SK-N-SH (cell line): ENCODE measurements at regions not wholly inside any gene's neighbourhood (a gene's known extent, or its start where the extent isn't known, plus 50 kb on each side); places are given as distances from the start of the nearest gene placed in this dataset.
"Not testable (repeated sequence)": the region's sequence is repeated elsewhere in the genome, so short reads cannot be mapped to it uniquely, and the experiment has no call there.

Source experiments
- CTCF ChIA-PET: fragments of 300-600, 350-600 bp; formaldehyde crosslinking; extraction: SDS; loops from one replicate; lab custom pipeline; 2021; lab: Yijun Ruan, JAX
- POLR2A ChIA-PET: fragments of 350-600 bp; sonication (Branson Sonifier 250); formaldehyde crosslinking; extraction: SDS; loops from one replicate; lab custom pipeline; 2020; ENCODE audit warnings: antibody characterized with exemption, inconsistent platforms; lab: Yijun Ruan, JAX
- DNase-seq: peaks from one replicate; pipeline ENCODE4 v3.0.0; 2012
- H2AFZ ChIP-seq: fragments of 200-600 bp; sonication (generic); 2 replicates; pipeline ENCODE4 v1.8.1; 2016; ENCODE audit warnings: antibody characterized with exemption, mild to moderate bottlenecking, low read depth
- H3F3A ChIP-seq: fragments of 200-600 bp; sonication (generic); replicated peaks from 2 replicates; pipeline ENCODE3; 2016; ENCODE audit warnings: antibody characterized with exemption, mild to moderate bottlenecking; ENCODE audit not compliant: insufficient read depth
- H3K27ac ChIP-seq, 2 experiments: fragments of 200-500 bp in 1 of 2; fragments of 200-600 bp in 1 of 2; sonication (Bioruptor generic) in 1 of 2; sonication (generic), shearing (Covaris generic) in 1 of 2; 2 replicates each; pipeline versions ENCODE4 v1.5.1 to v1.6.1; 2014 to 2016; ENCODE audit warnings: low read depth in 2 of 2, inconsistent platforms in 1 of 2, low read length in 1 of 2, mild to moderate bottlenecking in 1 of 2, mixed read lengths in 1 of 2
- H3K27me3 ChIP-seq: fragments of 200-600 bp; sonication (generic), shearing (Covaris generic); 2 replicates; pipeline ENCODE4 v1.6.1; 2016; ENCODE audit warnings: mixed run types; ENCODE audit not compliant: insufficient read depth
- H3K36me3 ChIP-seq, 2 experiments: fragments of 200-500 bp in 1 of 2; fragments of 200-600 bp in 1 of 2; sonication (Bioruptor generic) in 1 of 2; sonication (generic) in 1 of 2; replicated peaks in 1 of 2; 2 replicates each; pipeline versions ENCODE3 to v1.5.1; 2014 to 2016; ENCODE audit warnings: low read length in 1 of 2, mild to moderate bottlenecking in 1 of 2; ENCODE audit not compliant: insufficient read depth in 2 of 2, control insufficient read depth in 1 of 2
- H3K4me1 ChIP-seq, 2 experiments: fragments of 200-500 bp in 1 of 2; fragments of 200-600 bp in 1 of 2; sonication (Bioruptor generic) in 1 of 2; sonication (generic), shearing (Covaris generic) in 1 of 2; 2 replicates each; pipeline versions ENCODE4 v1.5.1 to v1.6.1; 2014 to 2016; ENCODE audit warnings: low read depth in 1 of 2, low read length in 1 of 2, mixed run types in 1 of 2; ENCODE audit not compliant: insufficient read depth in 2 of 2, control insufficient read depth in 1 of 2
- H3K4me2 ChIP-seq: fragments of 200-600 bp; sonication (generic), shearing (Covaris generic); 2 replicates; pipeline ENCODE4 v1.6.1; 2017; ENCODE audit warnings: mixed run types
- H3K4me3 ChIP-seq, 2 experiments: fragments of 200-500 bp in 1 of 2; fragments of 200-600 bp in 1 of 2; sonication (Bioruptor generic) in 1 of 2; sonication (generic), shearing (Covaris generic) in 1 of 2; 2 replicates each; pipeline versions ENCODE4 v1.5.1 to v1.8.1; 2014 to 2016; ENCODE audit warnings: low read depth in 2 of 2, inconsistent platforms in 1 of 2, low read length in 1 of 2, mild to moderate bottlenecking in 1 of 2, mixed read lengths in 1 of 2, moderate library complexity in 1 of 2
- H3K79me2 ChIP-seq: fragments of 200-600 bp; sonication (generic); 2 replicates; pipeline ENCODE4 v1.8.1; 2017; ENCODE audit warnings: mild to moderate bottlenecking; ENCODE audit not compliant: insufficient read depth
- H3K9ac ChIP-seq: fragments of 200-600 bp; sonication (generic); 2 replicates; pipeline ENCODE4 v1.6.1; 2017; ENCODE audit warnings: mixed run types
- H3K9me2 ChIP-seq: fragments of 200-600 bp; sonication (generic); 2 replicates; pipeline ENCODE4 v1.6.1; 2017; ENCODE audit warnings: mixed run types
- H3K9me3 ChIP-seq: fragments of 200-600 bp; sonication (generic); 2 replicates; pipeline ENCODE4 v1.6.1; 2017; ENCODE audit warnings: mixed run types, mild to moderate bottlenecking, moderate library complexity
- H4K20me1 ChIP-seq: fragments of 200-600 bp; sonication (generic); 2 replicates; pipeline ENCODE4 v1.6.1; 2017; ENCODE audit warnings: mild to moderate bottlenecking, mixed run types; ENCODE audit not compliant: insufficient read depth
- EP300 ChIP-seq, 2 experiments: IDR thresholded peaks; 2 replicates each; pipeline versions ENCODE4 v1.4.0 to v1.6.1; 2012; ENCODE audit warnings: borderline replicate concordance in 1 of 2, low read depth in 1 of 2, low read length in 1 of 2
- FOSL2 ChIP-seq: IDR thresholded peaks from 2 replicates; pipeline ENCODE4 v1.4.0; 2012; ENCODE audit warnings: low read depth, mild to moderate bottlenecking, moderate library complexity, borderline replicate concordance
- GATA2 ChIP-seq: sonication (generic); formaldehyde crosslinking; IDR thresholded peaks from 2 replicates; pipeline ENCODE4 v1.5.0; 2020; ENCODE audit warnings: mild to moderate bottlenecking, missing genetic modification reagents
- JUND ChIP-seq: IDR thresholded peaks from 2 replicates; pipeline ENCODE4 v1.4.0; 2012
- NRF1 ChIP-seq: IDR thresholded peaks from 2 replicates; pipeline ENCODE4 v1.6.1; 2012; ENCODE audit warnings: low read depth, mild to moderate bottlenecking, low read length
- RCOR1 ChIP-seq: fragments of 150-350 bp; IDR thresholded peaks from 2 replicates; pipeline ENCODE4 v1.6.1; 2017; ENCODE audit warnings: antibody characterized with exemption, low read length
- RXRA ChIP-seq: IDR thresholded peaks from 2 replicates; pipeline ENCODE4 v1.4.0; 2012; ENCODE audit warnings: low read depth, mild to moderate bottlenecking, borderline replicate concordance
- SMC3 ChIP-seq: IDR thresholded peaks from 2 replicates; pipeline ENCODE4 v1.6.1; 2012; ENCODE audit warnings: low read depth, low read length, improper control_type of control experiment
- TAF1 ChIP-seq: IDR thresholded peaks from 2 replicates; pipeline ENCODE4 v1.6.1; 2012; ENCODE audit warnings: low read depth, mild to moderate bottlenecking, low read length, moderate library complexity, borderline replicate concordance
- TCF12 ChIP-seq: IDR thresholded peaks from 2 replicates; pipeline ENCODE4 v1.4.0; 2012
- WGBS: methylation state at CpG from one replicate; pipeline ENCODE4 v1.1.6; 2017; ENCODE audit warnings: low lambda C conversion rate; 5-methylcytosine and 5-hydroxymethylcytosine counted together
- TF ChIP-seq, protein P1 (sequence below): IDR thresholded peaks from 2 replicates; pipeline ENCODE4 v1.4.0; 2012; ENCODE audit warnings: low read depth
- TF ChIP-seq, protein P2 (sequence below): IDR thresholded peaks from 2 replicates; pipeline ENCODE4 v1.6.1; 2012; ENCODE audit warnings: mild to moderate bottlenecking, low read depth, low read length, moderate library complexity
- TF ChIP-seq, protein P3 (sequence below): IDR thresholded peaks from 2 replicates; pipeline ENCODE4; 2012
- TF ChIP-seq, protein P4 (sequence below): fragments of 150-350 bp; IDR thresholded peaks from 2 replicates; pipeline ENCODE4 v1.6.1; 2017; ENCODE audit warnings: antibody characterized with exemption, low read length, low read depth, borderline replicate concordance

GRCh38 chr6:88403486-88403885 is 237.3 kb upstream of the CNR1 start:
- Histone ChIP-seq H3F3A (no peaks in the 10 kb centered on the region), H4K20me1 (no peaks in the 10 kb centered on the region)
- ChIA-PET POLR2A (no interaction called here), CTCF (no interaction called here)
- TF ChIP-seq, protein P1, sequence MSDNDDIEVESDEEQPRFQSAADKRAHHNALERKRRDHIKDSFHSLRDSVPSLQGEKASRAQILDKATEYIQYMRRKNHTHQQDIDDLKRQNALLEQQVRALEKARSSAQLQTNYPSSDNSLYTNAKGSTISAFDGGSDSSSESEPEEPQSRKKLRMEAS, result no peak
- TF ChIP-seq, all 33 proteins: peak for 0
- DNase-seq, result no peak
- Histone ChIP-seq H3K9me2 (no peaks in the 10 kb centered on the region), H3K9me3 (no peaks in the 10 kb centered on the region), H3K36me3 (no peaks in the 10 kb centered on the region), H3K4me1 (no peaks in the 10 kb centered on the region), H3K27ac (no peak overlapping the region), H3K4me3 (no peak overlapping the region), H3K4me2 (no peak overlapping the region), H3K27me3 (no peaks in the 10 kb centered on the region), H3K9ac (no peak overlapping the region), H3K79me2 (no peaks in the 10 kb centered on the region), H2AFZ (no peak overlapping the region)
- WGBS, result 0% methylated on average over 1 of the region's 1 CpG

DNA sequence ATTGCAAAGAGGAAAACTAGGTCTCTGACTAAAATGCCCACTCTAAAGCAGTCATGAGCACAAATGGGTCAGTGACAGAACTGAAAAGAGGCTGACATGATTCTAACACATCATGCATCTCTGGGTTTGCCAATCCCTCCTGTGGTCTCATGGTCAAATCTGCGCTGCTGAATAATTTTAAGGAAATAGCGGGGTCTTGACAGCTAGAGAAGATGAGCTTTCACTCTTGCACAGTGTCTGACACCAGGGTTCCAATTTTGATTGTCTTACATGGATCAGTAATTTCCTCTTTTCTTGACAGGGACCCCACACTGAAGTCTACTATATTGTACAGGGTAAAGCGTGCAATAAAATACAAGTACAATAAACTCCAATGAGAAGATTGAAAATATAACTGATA is 236.8 kb upstream of the CNR1 start:
- H3K4me3 ChIP-seq, result no peak overlapping the region
- no peaks in the 10 kb centered on the region for H3K4me1 ChIP-seq
- H3F3A ChIP-seq, result no peaks in the 10 kb centered on the region
- H3K36me3 ChIP-seq, result no peaks in the 10 kb centered on the region
- 58% methylated on average over 3 of the region's 3 CpGs for WGBS
- H3K27me3 ChIP-seq, result no peaks in the 10 kb centered on the region
- no peak overlapping the region for H2AFZ ChIP-seq
- TF ChIP-seq, protein P2, sequence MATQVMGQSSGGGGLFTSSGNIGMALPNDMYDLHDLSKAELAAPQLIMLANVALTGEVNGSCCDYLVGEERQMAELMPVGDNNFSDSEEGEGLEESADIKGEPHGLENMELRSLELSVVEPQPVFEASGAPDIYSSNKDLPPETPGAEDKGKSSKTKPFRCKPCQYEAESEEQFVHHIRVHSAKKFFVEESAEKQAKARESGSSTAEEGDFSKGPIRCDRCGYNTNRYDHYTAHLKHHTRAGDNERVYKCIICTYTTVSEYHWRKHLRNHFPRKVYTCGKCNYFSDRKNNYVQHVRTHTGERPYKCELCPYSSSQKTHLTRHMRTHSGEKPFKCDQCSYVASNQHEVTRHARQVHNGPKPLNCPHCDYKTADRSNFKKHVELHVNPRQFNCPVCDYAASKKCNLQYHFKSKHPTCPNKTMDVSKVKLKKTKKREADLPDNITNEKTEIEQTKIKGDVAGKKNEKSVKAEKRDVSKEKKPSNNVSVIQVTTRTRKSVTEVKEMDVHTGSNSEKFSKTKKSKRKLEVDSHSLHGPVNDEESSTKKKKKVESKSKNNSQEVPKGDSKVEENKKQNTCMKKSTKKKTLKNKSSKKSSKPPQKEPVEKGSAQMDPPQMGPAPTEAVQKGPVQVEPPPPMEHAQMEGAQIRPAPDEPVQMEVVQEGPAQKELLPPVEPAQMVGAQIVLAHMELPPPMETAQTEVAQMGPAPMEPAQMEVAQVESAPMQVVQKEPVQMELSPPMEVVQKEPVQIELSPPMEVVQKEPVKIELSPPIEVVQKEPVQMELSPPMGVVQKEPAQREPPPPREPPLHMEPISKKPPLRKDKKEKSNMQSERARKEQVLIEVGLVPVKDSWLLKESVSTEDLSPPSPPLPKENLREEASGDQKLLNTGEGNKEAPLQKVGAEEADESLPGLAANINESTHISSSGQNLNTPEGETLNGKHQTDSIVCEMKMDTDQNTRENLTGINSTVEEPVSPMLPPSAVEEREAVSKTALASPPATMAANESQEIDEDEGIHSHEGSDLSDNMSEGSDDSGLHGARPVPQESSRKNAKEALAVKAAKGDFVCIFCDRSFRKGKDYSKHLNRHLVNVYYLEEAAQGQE, result no peak
- TF ChIP-seq JUND (no peak), TCF12 (no peak), FOSL2 (no peak), SMC3 (no peak), RXRA (no peak), RCOR1 (no peak), TAF1 (no peak), EP300 (IDR thresholded peaks at IDR 0.05; ENCODE audit: borderline replicate concordance in 1 of 2, low read depth in 1 of 2, low read length in 1 of 2) (no peak), GATA2 (CRISPR knock-in tag) (no peak), NRF1 (no peak)
- TF ChIP-seq, protein P3, sequence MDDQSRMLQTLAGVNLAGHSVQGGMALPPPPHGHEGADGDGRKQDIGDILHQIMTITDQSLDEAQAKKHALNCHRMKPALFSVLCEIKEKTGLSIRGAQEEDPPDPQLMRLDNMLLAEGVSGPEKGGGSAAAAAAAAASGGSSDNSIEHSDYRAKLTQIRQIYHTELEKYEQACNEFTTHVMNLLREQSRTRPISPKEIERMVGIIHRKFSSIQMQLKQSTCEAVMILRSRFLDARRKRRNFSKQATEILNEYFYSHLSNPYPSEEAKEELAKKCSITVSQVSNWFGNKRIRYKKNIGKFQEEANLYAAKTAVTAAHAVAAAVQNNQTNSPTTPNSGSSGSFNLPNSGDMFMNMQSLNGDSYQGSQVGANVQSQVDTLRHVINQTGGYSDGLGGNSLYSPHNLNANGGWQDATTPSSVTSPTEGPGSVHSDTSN, result no peak
- TF ChIP-seq, protein P4, sequence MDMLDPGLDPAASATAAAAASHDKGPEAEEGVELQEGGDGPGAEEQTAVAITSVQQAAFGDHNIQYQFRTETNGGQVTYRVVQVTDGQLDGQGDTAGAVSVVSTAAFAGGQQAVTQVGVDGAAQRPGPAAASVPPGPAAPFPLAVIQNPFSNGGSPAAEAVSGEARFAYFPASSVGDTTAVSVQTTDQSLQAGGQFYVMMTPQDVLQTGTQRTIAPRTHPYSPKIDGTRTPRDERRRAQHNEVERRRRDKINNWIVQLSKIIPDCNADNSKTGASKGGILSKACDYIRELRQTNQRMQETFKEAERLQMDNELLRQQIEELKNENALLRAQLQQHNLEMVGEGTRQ, result no peak
- no peaks in the 10 kb centered on the region for H3K9me2 ChIP-seq
- H3K4me2 ChIP-seq, result no peak overlapping the region
- H3K79me2 ChIP-seq, result no peaks in the 10 kb centered on the region
- no peaks in the 10 kb centered on the region for H3K9me3 ChIP-seq
- H3K27ac ChIP-seq, result no peak overlapping the region
- H4K20me1 ChIP-seq, result no peaks in the 10 kb centered on the region
- no peak for DNase-seq
- ChIA-PET POLR2A (no interaction called here), CTCF (no interaction called here)
- H3K9ac ChIP-seq, result no peak overlapping the region

- DNase-seq, H3F3A ChIP-seq, H3K79me2 ChIP-seq, H3K36me3 ChIP-seq, CTCF ChIA-PET, H2AFZ ChIP-seq, POLR2A ChIA-PET, H3K9me2 ChIP-seq, H3K4me1 ChIP-seq, H3K9ac ChIP-seq, H3K4me3 ChIP-seq, H3K27ac ChIP-seq, H3K4me2 ChIP-seq, H4K20me1 ChIP-seq, H3K9me3 ChIP-seq, H3K27me3 ChIP-seq: not testable (repeated sequence)
- WGBS, result 36% methylated on average over 4 of the region's 7 CpGs
Observed at GRCh38 chr6:88390998-88391397, 224.9 kb upstream of the CNR1 start.
